CD4-positive, alpha-beta T cell (primary cell): ENCODE measurements at regions not wholly inside any gene's neighbourhood (a gene's known extent, or its start where the extent isn't known, plus 50 kb on each side); places are given as distances from the start of the nearest gene placed in this dataset.

Experiments used
- ATAC-seq: fragments of 200-7000 bp; cut with Tn5 transposase; one replicate; pipeline ENCODE4 v1.10.0; 2022; ENCODE audit warnings: mild to moderate bottlenecking; ENCODE audit not compliant: poor library complexity
- CTCF ChIA-PET: fragments of 350-600 bp; sonication (Branson Sonifier 250); formaldehyde crosslinking; loops from one replicate; lab custom pipeline; 2021; ENCODE audit warnings: antibody characterized with exemption, inconsistent platforms; lab: Charles Lee
- POLR2A ChIA-PET: fragments of 350-600 bp; sonication (Branson Sonifier 250); formaldehyde crosslinking; loops from one replicate; lab custom pipeline; 2021; ENCODE audit warnings: antibody characterized with exemption, inconsistent platforms; lab: Charles Lee
- DNase-seq, 14 experiments: peaks; one replicate each; pipeline ENCODE4 v3.0.0-alpha.2; 2013 to 2020; ENCODE audit warnings: mixed read lengths in 2 of 14
- H3K27ac ChIP-seq, 2 donors: one replicate each; pipeline versions ENCODE4 v1.5.1 to v1.7.0; 2013; ENCODE audit warnings: low read length in 2 of 2, low read depth in 1 of 2, mild to moderate bottlenecking in 1 of 2
- H3K27me3 ChIP-seq, 2 experiments: 1 replicate in 1 of 2; 2 replicates in 1 of 2; pipeline versions ENCODE4 v1.6.1 to v1.7.0; 2013; ENCODE audit warnings: low read length in 2 of 2, control low read depth in 1 of 2, mild to moderate bottlenecking in 1 of 2, moderate library complexity in 1 of 2; ENCODE audit not compliant: insufficient read depth in 2 of 2, control insufficient read depth in 1 of 2
- H3K36me3 ChIP-seq: one replicate; pipeline ENCODE4 v1.6.1; 2013; ENCODE audit warnings: low read length, control low read depth; ENCODE audit not compliant: insufficient read depth
- H3K4me1 ChIP-seq: one replicate; pipeline ENCODE4 v1.6.1; 2013; ENCODE audit warnings: low read length, control low read depth; ENCODE audit not compliant: insufficient read depth
- H3K4me3 ChIP-seq: one replicate; pipeline ENCODE4 v1.5.1; 2013; ENCODE audit warnings: mild to moderate bottlenecking, low read length, moderate library complexity
- H3K9me3 ChIP-seq, 2 experiments: 1 replicate in 1 of 2; 2 replicates in 1 of 2; pipeline versions ENCODE4 v1.6.1 to v1.7.0; 2013; ENCODE audit warnings: low read length in 2 of 2, mild to moderate bottlenecking in 2 of 2, control low read depth in 1 of 2, moderate library complexity in 1 of 2; ENCODE audit not compliant: control insufficient read depth in 1 of 2, insufficient read depth in 1 of 2
- H3K27ac Mint-ChIP-seq: one replicate; pipeline ENCODE4 v1.8.0; 2020; ENCODE audit warnings: mixed read lengths
- H3K27me3 Mint-ChIP-seq: one replicate; pipeline ENCODE4 v1.8.0; 2021; ENCODE audit warnings: mixed read lengths
- H3K36me3 Mint-ChIP-seq: one replicate; pipeline ENCODE4 v1.8.0; 2021; ENCODE audit warnings: low read depth, mixed read lengths
- H3K4me1 Mint-ChIP-seq: one replicate; pipeline ENCODE4 v1.8.0; 2021; ENCODE audit warnings: low read depth, mixed read lengths
- H3K4me3 Mint-ChIP-seq: one replicate; pipeline ENCODE4 v1.8.0; 2020; ENCODE audit warnings: mild to moderate bottlenecking, mixed read lengths
- H3K9me3 Mint-ChIP-seq: one replicate; pipeline ENCODE4 v1.8.0; 2020; ENCODE audit warnings: mixed read lengths
- CTCF ChIP-seq: fragments of 200-600 bp; IDR thresholded peaks from one replicate; pipeline ENCODE4 v1.8.0; 2022; ENCODE audit warnings: antibody characterized with exemption, mild to moderate bottlenecking
- intact Hi-C, 2 experiments: fragments of 100-400 bp; cut with DNase I in 1 of 2; cut with micrococcal nuclease in 1 of 2; formaldehyde crosslinking; loops; one replicate each; pipeline versions ENCODE4 v1.15.1 to v1.9.0; 2023 to 2025; cut with DNase I, micrococcal nuclease

DNA sequence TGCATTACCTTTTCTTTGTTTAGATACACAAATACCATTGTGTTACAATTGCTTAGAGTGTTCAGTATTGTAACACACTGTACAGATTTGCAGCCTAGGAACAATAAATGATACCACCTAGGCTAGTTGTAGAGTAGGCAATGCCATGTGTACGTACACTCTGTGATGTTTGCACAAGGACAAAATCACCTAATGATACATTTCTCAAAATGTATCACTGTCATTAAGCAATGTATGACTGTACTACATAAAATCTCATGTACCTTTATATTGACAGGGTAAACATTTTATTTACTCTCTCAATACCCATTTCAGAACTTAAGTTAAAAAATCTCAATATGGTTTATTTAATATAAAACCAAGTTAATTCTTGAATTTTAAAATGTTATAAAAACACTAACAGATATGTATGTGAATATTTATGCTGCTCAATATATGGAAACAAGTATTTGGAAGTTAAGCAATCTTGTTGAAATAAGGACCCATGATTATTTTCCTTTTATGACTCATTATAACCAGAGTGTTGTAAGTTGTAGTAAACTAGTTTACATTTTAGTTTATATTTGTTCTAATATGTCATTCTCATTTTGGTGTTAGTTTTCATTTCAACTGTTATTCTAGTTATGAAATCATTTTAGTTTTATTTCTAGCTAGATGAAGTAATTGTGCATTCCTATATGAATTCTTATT is 409.2 kb downstream of the TLL1 start:
- Mint-ChIP-seq H3K9me3 (peaks cover 8% of the 10 kb centered on the region), H3K4me1 (no peaks in the 10 kb centered on the region)
- POLR2A ChIA-PET = no interaction called here

GRCh38 chr4:166284221-166284620 is 411.2 kb downstream of the TLL1 start:
- H3K27ac ChIP-seq = no peak overlapping the region
- ATAC-seq (no peak), DNase-seq (no peak)
- no peak overlapping the region for H3K4me3 ChIP-seq
- TF ChIP-seq CTCF = no peak
- Mint-ChIP-seq H3K36me3 (no peaks in the 10 kb centered on the region), H3K27ac (no peak overlapping the region), H3K27me3 (no peaks in the 10 kb centered on the region), H3K4me1 (no peaks in the 10 kb centered on the region), H3K9me3 (peaks cover 2% of the 10 kb centered on the region), H3K4me3 (no peak overlapping the region)
- ChIA-PET POLR2A (no interaction called here), CTCF (no interaction called here)
- H3K9me3 ChIP-seq = peaks cover 0 to 10% of the 10 kb centered on the region in 2 experiments
- intact Hi-C loops = no loop called here
- no peaks in the 10 kb centered on the region for H3K4me1 ChIP-seq
- H3K36me3 ChIP-seq = no peaks in the 10 kb centered on the region
- H3K27me3 ChIP-seq = no peaks in the 10 kb centered on the region

More for the DNA sequence above, 409.2 kb downstream of the TLL1 start:
- peaks cover 0 to 10% of the 10 kb centered on the region in 2 experiments for H3K9me3 ChIP-seq
- no peak overlapping the region for H3K27ac ChIP-seq
- no peaks in the 10 kb centered on the region for H3K36me3 Mint-ChIP-seq
- no peak overlapping the region for H3K4me3 Mint-ChIP-seq
- no peaks in the 10 kb centered on the region for H3K36me3 ChIP-seq
- CTCF ChIA-PET = no interaction called here
- H3K4me1 ChIP-seq = no peaks in the 10 kb centered on the region
- H3K4me3 ChIP-seq = no peak overlapping the region
- no peak overlapping the region for H3K27ac Mint-ChIP-seq
- no peak for ATAC-seq
- H3K27me3 Mint-ChIP-seq = no peaks in the 10 kb centered on the region
- H3K27me3 ChIP-seq = no peaks in the 10 kb centered on the region
- intact Hi-C loops = no loop called here
- no peak for TF ChIP-seq CTCF
- no peak for DNase-seq

DNA sequence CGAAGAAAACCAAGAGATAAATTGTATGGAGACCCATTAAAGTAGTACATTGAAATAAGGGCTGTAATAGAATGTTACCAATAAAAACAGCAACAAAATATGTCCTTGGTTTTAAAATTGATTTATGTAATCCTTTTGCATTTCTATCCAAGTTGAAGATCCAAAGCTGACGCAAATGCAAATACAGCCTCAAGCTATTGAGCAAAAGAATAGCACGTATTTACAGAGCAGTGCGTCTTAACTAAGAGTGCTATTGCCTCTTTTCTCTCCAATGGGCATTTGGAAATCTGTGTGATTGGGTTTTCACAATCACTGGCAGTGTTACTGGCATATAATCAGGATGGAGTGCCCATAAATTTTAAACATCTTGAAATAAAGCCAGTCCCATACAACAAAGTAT is 417.4 kb downstream of the TLL1 start:
- Histone ChIP-seq H3K4me1 (no peaks in the 10 kb centered on the region), H3K36me3 (no peaks in the 10 kb centered on the region), H3K27me3 (no peaks in the 10 kb centered on the region), H3K4me3 (no peak overlapping the region), H3K9me3 (peaks cover 0 to 4% of the 10 kb centered on the region in 2 experiments), H3K27ac (no peak overlapping the region)
- no peak overlapping the region for H3K4me3 Mint-ChIP-seq
- ChIA-PET POLR2A (no interaction called here), CTCF (no interaction called here)
- no peak overlapping the region for H3K27ac Mint-ChIP-seq
- ATAC-seq (no peak), DNase-seq (no peak)
- no peaks in the 10 kb centered on the region for H3K36me3 Mint-ChIP-seq
- no peak for TF ChIP-seq CTCF
- no peaks in the 10 kb centered on the region for H3K27me3 Mint-ChIP-seq
- peaks cover 2% of the 10 kb centered on the region for H3K9me3 Mint-ChIP-seq
- intact Hi-C loops = no loop called here
- no peaks in the 10 kb centered on the region for H3K4me1 Mint-ChIP-seq
